OCI-LY1 (cell line): ENCODE measurements at regions not wholly inside any gene's neighbourhood (a gene's known extent, or its start where the extent isn't known, plus 50 kb on each side); places are given as distances from the start of the nearest gene placed in this dataset.

Experiments used
- H2AFZ ChIP-seq: fragments of 200-600 bp; sonication (generic), shearing (Covaris generic); 2 replicates; pipeline ENCODE4 v1.6.0; 2014; ENCODE audit warnings: antibody characterized with exemption, mild to moderate bottlenecking, low read length
- H3F3A ChIP-seq: fragments of 200-600 bp; sonication (generic), shearing (Covaris generic); 2 replicates; pipeline ENCODE4 v1.6.0; 2014; ENCODE audit warnings: mild to moderate bottlenecking, antibody characterized with exemption, low read length, moderate library complexity; ENCODE audit not compliant: insufficient read depth
- H3K27ac ChIP-seq: fragments of 200-600 bp; sonication (generic); 2 replicates; pipeline ENCODE4 v1.5.1; 2014; ENCODE audit warnings: low read length, mixed run types, mild to moderate bottlenecking, low read depth; ENCODE audit not compliant: poor library complexity, severe bottlenecking
- H3K27me3 ChIP-seq: fragments of 200-600 bp; sonication (generic); 2 replicates; pipeline ENCODE4 v1.6.0; 2014; ENCODE audit warnings: antibody characterized with exemption, mild to moderate bottlenecking, low read length, moderate library complexity; ENCODE audit not compliant: insufficient read depth
- H3K36me3 ChIP-seq: fragments of 200-600 bp; sonication (generic); 2 replicates; pipeline ENCODE4 v1.6.1; 2014; ENCODE audit warnings: mild to moderate bottlenecking, antibody characterized with exemption, low read length, moderate library complexity, mixed read lengths; ENCODE audit not compliant: insufficient read depth
- H3K4me1 ChIP-seq: fragments of 200-600 bp; sonication (generic); 2 replicates; pipeline ENCODE4 v1.5.1; 2014; ENCODE audit warnings: mild to moderate bottlenecking, low read length, moderate library complexity; ENCODE audit not compliant: insufficient read depth, severe bottlenecking
- H3K4me2 ChIP-seq: fragments of 200-600 bp; sonication (generic), shearing (Covaris generic); 2 replicates; pipeline ENCODE4 v1.6.1; 2014; ENCODE audit warnings: low read length
- H3K4me3 ChIP-seq: fragments of 200-600 bp; sonication (generic); 2 replicates; pipeline ENCODE4 v1.5.1; 2014; ENCODE audit warnings: low read length, low read depth, mild to moderate bottlenecking, mixed read lengths; ENCODE audit not compliant: poor library complexity, severe bottlenecking
- H3K79me2 ChIP-seq: fragments of 200-600 bp; shearing (Covaris generic); 2 replicates; pipeline ENCODE4 v1.6.1; 2016; ENCODE audit warnings: mixed run types, low read length, mixed read lengths; ENCODE audit not compliant: insufficient read depth
- H3K9ac ChIP-seq: fragments of 200-600 bp; sonication (generic), shearing (Covaris generic); 2 replicates; pipeline ENCODE4 v1.6.1; 2014; ENCODE audit warnings: mild to moderate bottlenecking, low read length, mixed read lengths
- H3K9me2 ChIP-seq: fragments of 200-600 bp; sonication (generic), shearing (Covaris generic); 2 replicates; pipeline ENCODE4 v1.6.1; 2014; ENCODE audit warnings: low read depth, mild to moderate bottlenecking, low read length, mixed read lengths
- H3K9me3 ChIP-seq: fragments of 200-600 bp; shearing (Covaris generic); 2 replicates; pipeline ENCODE4 v1.6.1; 2014; ENCODE audit warnings: low read length, mixed read lengths
- H4K20me1 ChIP-seq: fragments of 200-600 bp; sonication (generic), shearing (Covaris generic); 2 replicates; pipeline ENCODE4 v1.6.0; 2016; ENCODE audit warnings: mild to moderate bottlenecking, low read length; ENCODE audit not compliant: insufficient read depth
- EZH2 ChIP-seq: fragments of 200-600 bp; sonication (generic), shearing (Covaris generic); IDR thresholded peaks from 2 replicates; pipeline ENCODE4 v1.8.0; 2017; ENCODE audit warnings: borderline replicate concordance, mixed run types, mild to moderate bottlenecking, antibody characterized with exemption, low read length, moderate library complexity, mixed read lengths
- TF ChIP-seq, protein P1 (sequence below): fragments of 200-600 bp; sonication (generic), shearing (Covaris generic); IDR thresholded peaks from 2 replicates; pipeline ENCODE4 v1.5.1; 2017; ENCODE audit warnings: mild to moderate bottlenecking, antibody characterized with exemption, low read length, moderate library complexity, mixed read lengths

DNA sequence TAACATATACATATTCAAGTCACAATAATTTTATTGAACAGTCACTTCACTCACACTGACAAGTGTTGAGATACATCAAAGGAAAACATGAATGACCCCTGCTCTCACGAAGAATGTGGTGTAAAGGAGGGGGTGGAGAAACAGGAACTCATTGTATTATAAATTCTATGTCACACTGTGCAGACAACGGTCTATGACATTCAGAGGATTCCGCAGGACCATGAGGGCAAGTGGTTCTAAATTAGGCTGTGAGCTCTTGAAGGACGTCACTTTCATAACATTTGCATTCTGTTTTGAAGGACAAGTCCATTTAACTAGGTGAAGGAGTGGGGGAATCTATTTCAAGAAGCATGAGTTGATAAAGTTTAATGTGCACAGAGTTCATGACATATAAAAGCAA is 415.2 kb upstream of the HS3ST1 start:
- no peak for TF ChIP-seq EZH2
- TF ChIP-seq, protein P1, sequence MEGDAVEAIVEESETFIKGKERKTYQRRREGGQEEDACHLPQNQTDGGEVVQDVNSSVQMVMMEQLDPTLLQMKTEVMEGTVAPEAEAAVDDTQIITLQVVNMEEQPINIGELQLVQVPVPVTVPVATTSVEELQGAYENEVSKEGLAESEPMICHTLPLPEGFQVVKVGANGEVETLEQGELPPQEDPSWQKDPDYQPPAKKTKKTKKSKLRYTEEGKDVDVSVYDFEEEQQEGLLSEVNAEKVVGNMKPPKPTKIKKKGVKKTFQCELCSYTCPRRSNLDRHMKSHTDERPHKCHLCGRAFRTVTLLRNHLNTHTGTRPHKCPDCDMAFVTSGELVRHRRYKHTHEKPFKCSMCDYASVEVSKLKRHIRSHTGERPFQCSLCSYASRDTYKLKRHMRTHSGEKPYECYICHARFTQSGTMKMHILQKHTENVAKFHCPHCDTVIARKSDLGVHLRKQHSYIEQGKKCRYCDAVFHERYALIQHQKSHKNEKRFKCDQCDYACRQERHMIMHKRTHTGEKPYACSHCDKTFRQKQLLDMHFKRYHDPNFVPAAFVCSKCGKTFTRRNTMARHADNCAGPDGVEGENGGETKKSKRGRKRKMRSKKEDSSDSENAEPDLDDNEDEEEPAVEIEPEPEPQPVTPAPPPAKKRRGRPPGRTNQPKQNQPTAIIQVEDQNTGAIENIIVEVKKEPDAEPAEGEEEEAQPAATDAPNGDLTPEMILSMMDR, result no peak

DNA sequence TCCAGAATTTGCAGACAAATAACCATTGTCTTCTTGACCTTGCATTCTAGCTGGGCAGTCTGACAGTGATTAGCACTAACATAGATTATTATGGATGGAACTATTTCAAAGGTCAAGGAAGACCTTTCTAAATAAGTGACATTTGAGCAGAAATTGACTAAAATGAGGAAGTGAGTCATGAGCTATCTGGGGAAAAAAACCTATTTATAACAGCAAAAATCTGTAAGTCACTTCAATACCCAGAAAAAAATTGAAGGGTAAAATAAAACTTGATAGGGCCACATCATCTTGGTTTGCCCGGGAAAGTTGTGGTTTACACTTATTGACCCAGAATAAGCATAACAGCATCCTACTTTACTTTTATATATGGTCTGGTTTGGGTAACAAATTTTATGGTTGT is 414.6 kb upstream of the HS3ST1 start:
- Histone ChIP-seq H3F3A (no peaks in the 10 kb centered on the region), H3K27me3 (no peaks in the 10 kb centered on the region), H3K4me3 (no peak overlapping the region), H3K27ac (no peak overlapping the region), H3K4me1 (no peaks in the 10 kb centered on the region), H3K4me2 (no peak overlapping the region), H3K9me2 (no peaks in the 10 kb centered on the region), H3K9me3 (no peaks in the 10 kb centered on the region), H3K36me3 (no peaks in the 10 kb centered on the region), H3K79me2 (no peaks in the 10 kb centered on the region), H2AFZ (no peak overlapping the region), H3K9ac (no peak overlapping the region), H4K20me1 (no peaks in the 10 kb centered on the region)
- no peak for TF ChIP-seq EZH2
- TF ChIP-seq, protein P1, result no peak

More for the DNA sequence above, 415.2 kb upstream of the HS3ST1 start:
- H3K79me2 ChIP-seq, result no peaks in the 10 kb centered on the region
- H3K27me3 ChIP-seq, result no peaks in the 10 kb centered on the region
- no peaks in the 10 kb centered on the region for H3K9me3 ChIP-seq
- no peaks in the 10 kb centered on the region for H4K20me1 ChIP-seq
- H3F3A ChIP-seq, result no peaks in the 10 kb centered on the region
- no peaks in the 10 kb centered on the region for H3K36me3 ChIP-seq
- no peak overlapping the region for H2AFZ ChIP-seq
- H3K4me3 ChIP-seq, result no peak overlapping the region
- H3K27ac ChIP-seq, result no peak overlapping the region
- H3K4me2 ChIP-seq, result no peak overlapping the region
- no peak overlapping the region for H3K9ac ChIP-seq
- H3K4me1 ChIP-seq, result no peaks in the 10 kb centered on the region
- no peaks in the 10 kb centered on the region for H3K9me2 ChIP-seq

DNA sequence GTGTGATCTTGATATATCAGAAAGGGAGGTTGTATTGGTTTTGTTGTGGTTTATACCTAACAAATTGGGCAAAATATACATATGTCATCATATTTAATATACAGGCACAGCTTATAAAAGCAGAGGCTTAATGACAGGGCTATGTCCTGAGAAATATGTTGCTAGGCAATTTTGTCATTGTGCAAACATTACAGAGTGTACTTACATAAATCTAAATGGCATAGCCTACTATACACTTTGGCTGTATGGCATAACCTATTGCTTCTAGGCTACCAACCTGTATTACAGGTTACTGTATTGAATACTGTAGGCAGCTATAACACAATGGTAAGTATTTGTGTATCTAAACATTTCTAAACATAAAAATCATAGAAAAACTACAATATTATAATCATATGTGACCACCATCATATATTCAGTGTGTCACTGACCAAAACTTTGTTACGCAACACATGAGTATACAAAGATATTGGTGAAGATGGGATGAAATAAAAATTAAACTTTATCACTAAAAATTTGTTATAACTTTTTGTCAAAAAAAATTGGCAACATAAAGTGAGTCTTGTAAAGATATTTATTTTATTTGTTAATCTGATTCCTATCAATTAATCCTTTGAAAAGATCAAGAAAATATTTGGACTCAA is 414.0 kb upstream of the HS3ST1 start:
- H3K36me3 ChIP-seq, result no peaks in the 10 kb centered on the region
- no peaks in the 10 kb centered on the region for H4K20me1 ChIP-seq
- H3K27me3 ChIP-seq, result no peaks in the 10 kb centered on the region
- H3K4me2 ChIP-seq, result no peak overlapping the region
- no peaks in the 10 kb centered on the region for H3K4me1 ChIP-seq
- H3K4me3 ChIP-seq, result no peak overlapping the region
- no peak overlapping the region for H3K27ac ChIP-seq
- TF ChIP-seq, protein P1, result no peak
- TF ChIP-seq EZH2, result no peak
- no peaks in the 10 kb centered on the region for H3K9me2 ChIP-seq
- H3K9ac ChIP-seq, result no peak overlapping the region
- no peaks in the 10 kb centered on the region for H3K79me2 ChIP-seq
- no peaks in the 10 kb centered on the region for H3F3A ChIP-seq
- H2AFZ ChIP-seq, result no peak overlapping the region
- no peaks in the 10 kb centered on the region for H3K9me3 ChIP-seq
